ENCODE measurements at regions not wholly inside any gene's neighbourhood (a gene's known extent, or its start where the extent isn't known, plus 50 kb on each side); places are given as distances from the start of the nearest gene placed in this dataset.
"Not testable (repeated sequence)": the region's sequence is repeated elsewhere in the genome, so short reads cannot be mapped to it uniquely, and the experiment has no call there.

GRCh38 chr16:54875443-54875842, 55.2 kb upstream of the IRX5 start:
- CTCF ChIA-PET = no interaction called here
- Histone ChIP-seq H3K36me3 (ENCODE audit: control insufficient read depth, insufficient read depth, low read length) (no peaks in the 10 kb centered on the region), H3K9me3 (ENCODE audit: control insufficient read depth, insufficient read depth, low read depth, low read length) (no peaks in the 10 kb centered on the region), H3K4me1 (ENCODE audit: control insufficient read depth, insufficient read depth, low read length) (no peaks in the 10 kb centered on the region), H3K27me3 (ENCODE audit: control insufficient read depth, insufficient read depth, low read length) (no peaks in the 10 kb centered on the region), H3K27ac (ENCODE audit: low read length) (no peak overlapping the region), H3K4me3 (ENCODE audit: low read depth in 2 of 2, low read length in 2 of 2) (no peak overlapping the region)
- ATAC-seq = no peak
- intact Hi-C loops (cut with micrococcal nuclease; ENCODE audit: unreplicated experiment) (no loop called here), in situ Hi-C loops (cut with HindIII; ENCODE audit: low pct_unique_long_range_greater_than_20kb, low sequenced_read_pairs) (no loop called here)
- no TSS peak for BruUV-seq (replicated peaks)
- TF ChIP-seq REST (IDR thresholded peaks at IDR 0.05; ENCODE audit: insufficient read depth in 1 of 2, low read depth in 2 of 2, low read length in 1 of 2) (no peak), CTCF (IDR thresholded peaks at IDR 0.05) (no peak), TCF7L2 (IDR thresholded peaks at IDR 0.05; ENCODE audit: low read depth, low read length) (no peak), SIN3A (IDR thresholded peaks at IDR 0.05; ENCODE audit: borderline replicate concordance, insufficient read depth, low read depth, low read length) (no peak), POLR2AphosphoS5 (IDR thresholded peaks at IDR 0.05; ENCODE audit: low read depth, low read length) (no peak)
- no peak for DNase-seq (ENCODE audit: low read depth, low spot score)
- POLR2A ChIA-PET = no interaction called here

GRCh38 chr16:54873716-54874373, 56.8 kb upstream of the IRX5 start:
- H3K4me1 ChIP-seq (ENCODE audit: control insufficient read depth, insufficient read depth, low read length); H3K36me3 ChIP-seq (ENCODE audit: control insufficient read depth, insufficient read depth, low read length); in situ Hi-C loops (cut with HindIII; ENCODE audit: low pct_unique_long_range_greater_than_20kb, low sequenced_read_pairs); ATAC-seq; H3K9me3 ChIP-seq (ENCODE audit: control insufficient read depth, insufficient read depth, low read depth, low read length); DNase-seq (ENCODE audit: low read depth, low spot score); POLR2A ChIA-PET; CTCF ChIA-PET; BruUV-seq (replicated peaks); intact Hi-C loops (cut with micrococcal nuclease; ENCODE audit: unreplicated experiment); H3K4me3 ChIP-seq (ENCODE audit: low read depth in 2 of 2, low read length in 2 of 2); H3K27ac ChIP-seq (ENCODE audit: low read length); H3K27me3 ChIP-seq (ENCODE audit: control insufficient read depth, insufficient read depth, low read length): not testable (repeated sequence)

GRCh38 chr16:54873071-54873470, 57.6 kb upstream of the IRX5 start:
- DNase-seq (ENCODE audit: low read depth, low spot score) (no peak), ATAC-seq (no peak)
- H3K36me3 ChIP-seq (ENCODE audit: control insufficient read depth, insufficient read depth, low read length) = no peaks in the 10 kb centered on the region
- in situ Hi-C loops (cut with HindIII; ENCODE audit: low pct_unique_long_range_greater_than_20kb, low sequenced_read_pairs) = no loop called here
- no peaks in the 10 kb centered on the region for H3K4me1 ChIP-seq (ENCODE audit: control insufficient read depth, insufficient read depth, low read length)
- no peak overlapping the region for H3K27ac ChIP-seq (ENCODE audit: low read length)
- CTCF ChIA-PET = no interaction called here
- H3K27me3 ChIP-seq (ENCODE audit: control insufficient read depth, insufficient read depth, low read length) = no peaks in the 10 kb centered on the region
- no peak overlapping the region for H3K4me3 ChIP-seq (ENCODE audit: low read depth in 2 of 2, low read length in 2 of 2)
- BruUV-seq (replicated peaks) = no TSS peak
- H3K9me3 ChIP-seq (ENCODE audit: control insufficient read depth, insufficient read depth, low read depth, low read length) = no peaks in the 10 kb centered on the region
- POLR2A ChIA-PET = no interaction called here
- intact Hi-C loops (cut with micrococcal nuclease; ENCODE audit: unreplicated experiment) = no loop called here
- no peak for TF ChIP-seq TCF7L2 (IDR thresholded peaks at IDR 0.05; ENCODE audit: low read depth, low read length)
- TF ChIP-seq POLR2AphosphoS5 (IDR thresholded peaks at IDR 0.05; ENCODE audit: low read depth, low read length) = no peak
- TF ChIP-seq REST (IDR thresholded peaks at IDR 0.05; ENCODE audit: insufficient read depth in 1 of 2, low read depth in 2 of 2, low read length in 1 of 2) = no peak
- no peak for TF ChIP-seq SIN3A (IDR thresholded peaks at IDR 0.05; ENCODE audit: borderline replicate concordance, insufficient read depth, low read depth, low read length)
- no peak for TF ChIP-seq CTCF (IDR thresholded peaks at IDR 0.05)
